SHP77 treated with DMSO at 0.1 percent for 48 hours (cell line): ENCODE measurements at regions not wholly inside any gene's neighbourhood (a gene's known extent, or its start where the extent isn't known, plus 50 kb on each side); places are given as distances from the start of the nearest gene placed in this dataset.
"Not testable (repeated sequence)": the region's sequence is repeated elsewhere in the genome, so short reads cannot be mapped to it uniquely, and the experiment has no call there.

Experiments
- DNase-seq: peaks from one replicate; lab custom pipeline; 2025; lab: John Stamatoyannopoulos, UW

DNA sequence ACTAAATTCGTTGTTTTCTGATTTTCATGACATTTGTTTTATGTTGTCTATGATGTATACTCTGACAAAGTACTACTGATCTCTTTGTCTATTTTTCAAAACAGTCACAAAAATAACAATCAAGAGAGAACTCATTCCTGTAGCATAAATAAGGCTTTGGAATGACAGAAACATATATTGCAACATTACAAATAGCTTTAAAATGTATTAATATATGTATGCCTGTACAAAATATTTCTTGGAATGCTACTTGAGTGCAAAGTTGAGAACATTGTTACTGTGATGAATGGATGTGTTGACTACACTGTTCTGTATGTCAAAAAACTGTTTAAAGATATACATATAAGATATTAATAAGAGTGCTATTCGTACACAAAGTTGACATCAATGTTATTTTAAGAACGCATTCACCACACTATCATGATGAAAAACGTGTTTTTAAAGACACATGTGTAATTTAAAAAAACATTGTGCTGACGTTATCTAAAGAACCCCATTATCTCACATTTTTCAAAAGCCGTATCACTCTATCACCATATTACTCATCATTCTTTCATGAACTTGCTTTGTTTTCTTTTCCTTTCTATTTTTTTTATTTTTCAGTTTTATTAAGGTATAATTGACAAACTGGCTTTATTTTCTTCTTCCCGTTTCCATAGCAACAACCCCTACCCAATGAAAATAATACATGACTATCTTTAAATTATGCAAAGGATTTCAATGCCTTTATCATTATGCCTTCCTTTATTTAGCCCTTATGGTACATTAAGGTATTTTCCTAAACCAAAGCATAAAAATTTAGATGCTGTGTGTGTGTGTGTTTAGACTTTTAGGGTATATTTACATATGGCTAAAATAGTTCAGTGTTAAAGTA, 918.8 kb downstream of the SLITRK1 start:
- DNase-seq: no peak

GRCh38 chr13:82962397-82962796, 919.9 kb downstream of the SLITRK1 start:
- DNase-seq: no peak

DNA sequence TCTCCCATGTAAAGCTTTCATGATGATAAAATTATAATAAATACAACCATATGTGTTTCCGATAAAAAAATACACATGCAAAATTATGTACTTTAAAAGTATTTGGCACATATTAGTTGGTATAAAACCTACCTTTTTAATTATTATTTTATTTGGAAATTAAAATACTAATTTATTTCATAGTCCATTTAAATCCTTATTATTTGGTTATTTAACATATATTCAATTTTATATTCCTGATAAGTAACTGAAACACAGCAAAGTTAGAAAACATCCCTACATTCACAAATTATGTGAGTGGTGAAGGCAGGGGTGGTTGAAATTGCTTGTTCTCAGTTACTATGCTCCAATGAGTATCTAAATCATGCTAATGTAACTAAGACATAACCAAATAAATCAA, 920.5 kb downstream of the SLITRK1 start:
- no peak for DNase-seq

GRCh38 chr13:82952336-82952735, 929.9 kb downstream of the SLITRK1 start:
- DNase-seq: not testable (repeated sequence)

GRCh38 chr13:82947683-82948082, 934.6 kb downstream of the SLITRK1 start:
- DNase-seq: no peak

GRCh38 chr13:82947191-82947621, 935.1 kb downstream of the SLITRK1 start:
- no peak for DNase-seq

- DNase-seq: no peak
Observed at GRCh38 chr13:82938644-82939043, 943.6 kb downstream of the SLITRK1 start.

- no peak for DNase-seq
Observed at GRCh38 chr13:82934000-82934399, 948.3 kb downstream of the SLITRK1 start.

DNA sequence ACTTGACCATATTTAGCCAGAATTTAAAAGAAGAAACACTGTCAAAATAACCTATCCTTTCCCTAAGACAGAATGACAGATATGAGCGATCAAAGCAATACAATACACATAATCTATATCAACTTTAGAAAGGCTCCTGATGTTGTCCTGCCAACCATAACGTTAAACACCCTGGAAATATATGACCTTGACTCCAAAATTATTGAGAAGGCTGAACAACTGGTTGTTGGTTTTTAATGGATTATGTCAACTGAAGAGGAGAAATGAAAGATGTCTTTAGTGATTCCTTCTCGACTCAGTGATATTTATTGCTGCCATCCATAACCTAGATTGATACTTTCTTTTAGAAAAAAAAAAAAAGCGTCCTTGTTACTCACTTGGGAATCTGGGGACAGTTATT, 957.2 kb downstream of the SLITRK1 start:
- DNase-seq: no peak

DNA sequence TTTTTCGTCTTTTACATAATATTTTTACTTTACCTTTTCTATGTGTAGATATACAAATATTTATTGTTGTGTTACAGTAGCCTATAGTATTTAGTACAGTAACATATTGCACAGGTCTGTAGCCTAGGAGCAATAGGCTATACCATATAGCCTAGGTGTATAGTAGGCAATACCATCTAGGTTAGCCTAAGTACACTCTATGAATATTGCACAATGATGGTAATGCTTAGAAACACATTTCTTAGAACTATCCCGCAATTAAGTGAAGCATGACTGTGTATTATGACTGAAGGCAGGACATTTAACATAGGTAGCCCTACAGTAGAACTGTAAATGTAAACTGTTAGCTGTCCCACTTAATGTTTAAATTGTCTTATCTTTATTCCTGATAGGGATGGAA, 964.3 kb downstream of the SLITRK1 start:
- DNase-seq: no peak

DNA sequence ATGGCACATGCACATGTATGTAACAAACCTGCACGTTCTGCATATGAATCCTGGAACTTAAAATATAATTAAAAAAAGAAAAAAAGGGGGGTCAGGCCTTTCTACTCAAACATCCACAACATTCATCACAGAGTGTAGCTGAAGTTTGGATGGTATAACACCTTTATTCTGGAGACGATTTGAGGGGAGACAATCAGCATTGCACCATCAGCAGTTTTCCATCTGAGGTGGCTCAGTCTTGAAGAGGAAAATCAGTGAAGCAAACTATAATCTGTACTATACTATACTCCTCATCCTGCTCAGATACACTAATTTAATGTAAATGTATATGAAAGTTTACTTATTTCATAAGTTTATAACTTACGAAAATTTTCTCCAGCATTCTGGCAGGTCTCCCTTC, 969.7 kb downstream of the SLITRK1 start:
- DNase-seq: no peak

DNA sequence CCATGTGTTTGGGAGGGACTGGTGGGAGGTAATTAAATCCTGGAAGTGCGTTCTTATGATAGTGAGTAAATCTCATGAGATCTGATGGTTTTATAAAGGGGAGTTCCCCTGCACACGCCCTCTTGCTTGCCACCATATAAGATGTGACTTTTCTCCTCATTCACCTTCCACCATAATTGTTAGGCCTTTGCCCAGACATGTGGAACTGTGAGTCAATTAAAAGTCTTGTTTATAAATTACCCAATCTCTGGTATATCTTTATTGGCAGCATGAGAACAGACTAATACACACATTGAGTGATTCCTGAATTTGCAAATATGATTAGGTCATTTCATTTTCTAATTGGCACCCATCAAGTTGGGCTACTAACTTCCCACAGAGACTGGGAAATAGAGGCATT, 977.2 kb downstream of the SLITRK1 start:
- no peak for DNase-seq

GRCh38 chr13:82900453-82900852, 981.8 kb downstream of the SLITRK1 start:
- DNase-seq: no peak

DNA sequence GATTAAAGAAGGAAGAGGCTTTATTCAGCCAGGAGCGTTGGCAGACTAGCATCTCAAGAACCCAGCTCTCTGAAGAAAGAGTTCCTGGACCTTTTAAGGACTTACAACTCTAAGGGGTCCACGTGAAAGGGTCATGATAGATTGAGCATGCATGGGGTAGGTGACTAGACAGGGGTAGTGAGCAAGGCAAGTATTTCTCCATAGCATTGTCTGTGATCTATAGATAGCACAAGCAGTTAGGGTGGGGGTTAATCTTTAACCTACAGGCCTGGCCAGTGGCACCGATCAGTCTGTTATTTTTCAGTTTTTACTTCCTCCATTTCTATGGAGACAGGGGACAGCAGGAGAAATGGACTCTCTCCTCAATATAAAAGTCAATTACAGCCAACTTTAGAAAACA, 983.7 kb downstream of the SLITRK1 start:
- DNase-seq: no peak

DNA sequence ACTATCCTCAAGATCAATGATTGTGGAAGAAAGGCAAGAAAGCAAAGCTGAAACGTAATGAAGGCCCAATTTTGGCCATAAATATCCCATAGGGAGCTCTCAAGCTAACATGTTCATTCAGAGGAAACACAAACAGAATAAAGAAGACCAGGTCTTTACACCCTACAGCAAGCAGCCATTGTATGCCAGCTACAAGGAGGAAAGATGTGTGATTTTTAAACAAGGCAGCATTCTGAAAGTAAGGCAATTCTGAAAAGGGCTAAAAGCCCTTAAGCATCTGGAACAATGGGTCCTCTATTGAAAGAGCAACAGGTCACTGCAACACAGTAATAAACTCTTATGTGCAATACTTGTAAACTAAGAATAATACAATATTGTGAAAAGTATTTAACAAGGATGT, 1002.4 kb downstream of the SLITRK1 start:
- DNase-seq: no peak

GRCh38 chr13:82878536-82878935, 1003.7 kb downstream of the SLITRK1 start:
- DNase-seq: peak; percentile 65

DNA sequence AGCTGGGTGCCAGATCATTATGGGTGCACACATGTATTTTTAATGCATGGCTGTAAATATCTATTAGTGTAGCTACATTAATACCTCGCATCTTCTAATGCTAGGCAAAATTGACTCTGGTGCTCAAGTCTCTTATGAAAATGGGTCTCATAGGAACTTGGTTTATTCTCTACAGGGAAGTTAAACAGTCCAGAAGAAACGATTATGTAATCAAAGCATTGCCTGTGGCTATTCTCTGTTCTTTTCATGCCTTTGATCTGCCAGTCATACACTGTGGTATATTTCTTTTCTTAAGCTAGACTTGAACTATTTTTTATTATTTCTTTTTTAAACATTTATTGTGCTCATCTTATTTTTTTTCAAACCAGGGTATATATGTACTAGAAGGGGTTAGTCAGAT, 1015.0 kb downstream of the SLITRK1 start:
- DNase-seq: no peak

DNA sequence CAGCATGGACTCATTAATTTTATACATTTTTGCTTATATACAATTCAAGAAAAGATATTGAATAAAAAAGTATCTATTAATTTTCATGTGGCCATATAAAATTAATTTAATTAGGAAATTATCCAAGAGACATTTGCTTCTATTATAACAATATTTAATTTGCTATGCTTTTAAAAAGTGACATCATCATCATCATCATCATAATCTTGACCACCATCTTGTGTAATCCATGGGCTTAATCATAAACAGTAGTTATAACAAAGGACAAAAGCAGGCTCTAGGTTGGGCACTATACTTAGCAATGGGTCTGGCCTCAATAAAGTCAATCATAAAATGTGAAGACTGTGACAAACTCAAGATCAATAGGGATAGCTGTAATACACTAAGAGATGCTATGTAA, 1031.6 kb downstream of the SLITRK1 start:
- DNase-seq: no peak

- DNase-seq: no peak
Observed at GRCh38 chr13:82848766-82849165, 1033.5 kb downstream of the SLITRK1 start.

DNA sequence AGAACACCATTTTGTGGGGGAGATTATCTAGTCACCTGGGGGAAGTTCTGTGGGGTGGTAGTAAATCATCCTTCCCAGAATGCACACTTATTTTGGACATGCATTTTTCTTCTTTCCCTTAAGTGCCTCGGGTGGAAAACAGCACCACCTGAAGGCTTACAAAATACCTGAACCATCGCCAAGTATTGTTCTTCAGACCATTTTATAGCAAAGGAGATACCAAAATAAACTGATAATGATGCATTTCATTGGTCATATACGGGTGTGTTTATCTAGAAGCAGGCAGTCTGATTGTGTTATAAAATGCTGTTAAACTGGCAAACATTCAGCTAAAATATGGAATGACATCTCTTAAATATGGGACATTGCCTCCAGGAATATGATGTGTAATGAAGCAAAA, 1034.7 kb downstream of the SLITRK1 start:
- no peak for DNase-seq

DNA sequence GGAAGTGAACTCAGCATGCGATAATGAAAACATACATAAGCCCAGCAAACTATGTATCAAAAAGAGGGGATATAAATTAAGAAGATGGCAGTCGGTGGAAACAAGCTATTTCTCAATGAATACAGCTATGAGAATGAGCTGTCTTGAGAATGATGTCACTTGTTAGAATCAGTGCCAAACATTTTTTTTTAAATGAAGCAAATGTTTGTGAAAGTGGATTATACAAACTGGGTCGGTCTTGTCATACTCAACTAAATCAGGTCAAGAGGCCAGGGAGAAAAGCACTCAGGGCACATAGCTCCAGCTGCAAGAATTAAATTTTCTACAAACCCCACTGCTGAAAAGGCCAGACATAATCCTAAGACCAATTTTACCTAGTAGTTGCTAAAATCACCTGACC, 1048.4 kb downstream of the SLITRK1 start:
- peak; percentile 29 for DNase-seq

- no peak for DNase-seq
Observed at GRCh38 chr13:82829040-82829439, 1053.2 kb downstream of the SLITRK1 start.

DNA sequence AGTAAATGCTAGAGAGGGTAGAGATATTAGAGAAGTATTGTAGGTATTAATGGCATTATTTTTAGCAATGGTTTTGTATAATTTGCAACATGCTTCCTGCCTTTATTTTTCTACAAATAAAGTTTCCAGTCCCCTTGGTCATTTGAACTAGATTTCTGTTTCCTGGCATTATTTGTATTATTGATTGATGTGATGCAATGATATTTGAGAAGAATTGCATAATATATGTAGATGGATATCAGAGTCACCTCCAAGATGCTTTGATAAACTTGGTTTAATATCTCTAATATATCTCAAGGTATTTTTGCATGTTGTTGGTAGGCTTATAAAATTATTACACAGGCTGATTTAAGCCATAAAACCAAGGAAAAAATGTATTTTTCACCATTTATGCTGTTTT, 1054.5 kb downstream of the SLITRK1 start:
- DNase-seq: no peak

- DNase-seq: no peak
Observed at GRCh38 chr13:82822935-82823334, 1059.3 kb downstream of the SLITRK1 start.
